ENCODE measurements at regions not wholly inside any gene's neighbourhood (a gene's known extent, or its start where the extent isn't known, plus 50 kb on each side); places are given as distances from the start of the nearest gene placed in this dataset.

GRCh38 chr2:186427970-186428369 lies 58.1 kb upstream of the ZC3H15 start:
- TF ChIP-seq POLR2A (IDR thresholded peaks at IDR 0.05) (no peak), CTCF (IDR thresholded peaks at IDR 0.05) (no peak)

All from vagina (tissue), 2 donors.